ENCODE measurements at regions not wholly inside any gene's neighbourhood (a gene's known extent, or its start where the extent isn't known, plus 50 kb on each side); places are given as distances from the start of the nearest gene placed in this dataset.
"Not testable (repeated sequence)": the region's sequence is repeated elsewhere in the genome, so short reads cannot be mapped to it uniquely, and the experiment has no call there.

DNA sequence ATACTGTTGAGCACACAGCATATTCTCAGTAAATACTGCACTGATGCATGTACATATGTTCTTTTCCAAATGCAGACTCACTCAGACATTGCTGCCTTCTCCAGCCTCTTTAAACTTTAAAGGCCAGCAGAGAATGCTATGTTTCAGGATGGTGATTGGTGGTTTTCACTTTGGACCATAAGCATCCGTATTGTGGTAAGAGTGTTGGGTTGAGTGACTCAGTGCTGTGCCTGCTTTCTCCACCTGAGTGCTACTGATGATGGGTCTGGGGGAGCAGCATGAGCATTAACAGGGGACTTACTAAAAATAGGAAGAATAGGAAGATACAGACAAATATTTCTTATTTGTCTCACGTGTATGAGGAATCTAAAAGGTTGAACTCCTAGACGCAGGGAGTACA, 56.3 kb upstream of the ZNF92 start:
- H3K27ac Mint-ChIP-seq = no peak overlapping the region
- no peak for ATAC-seq
- POLR2A ChIA-PET = no interaction called here
- peaks cover 0 to 3% (median 2%) of the 10 kb centered on the region in 5 donors for H3K27me3 Mint-ChIP-seq
- no peaks in the 10 kb centered on the region for H3K9me3 Mint-ChIP-seq
- H3K36me3 Mint-ChIP-seq = no peaks in the 10 kb centered on the region
- H3K4me3 Mint-ChIP-seq = no peak overlapping the region
- H3K4me1 Mint-ChIP-seq = no peaks in the 10 kb centered on the region
- DNase-seq = no peak

GRCh38 chr7:65310761-65311160, 62.9 kb upstream of the ZNF92 start:
- DNase-seq (no peak), ATAC-seq (no peak)
- H3K27ac Mint-ChIP-seq = no peak overlapping the region
- POLR2A ChIA-PET = no interaction called here
- H3K4me3 Mint-ChIP-seq = no peak overlapping the region
- peaks cover 0 to 7% (median 2%) of the 10 kb centered on the region in 5 donors for H3K27me3 Mint-ChIP-seq
- no peaks in the 10 kb centered on the region for H3K4me1 Mint-ChIP-seq
- H3K9me3 Mint-ChIP-seq = no peaks in the 10 kb centered on the region
- no peaks in the 10 kb centered on the region for H3K36me3 Mint-ChIP-seq

DNA sequence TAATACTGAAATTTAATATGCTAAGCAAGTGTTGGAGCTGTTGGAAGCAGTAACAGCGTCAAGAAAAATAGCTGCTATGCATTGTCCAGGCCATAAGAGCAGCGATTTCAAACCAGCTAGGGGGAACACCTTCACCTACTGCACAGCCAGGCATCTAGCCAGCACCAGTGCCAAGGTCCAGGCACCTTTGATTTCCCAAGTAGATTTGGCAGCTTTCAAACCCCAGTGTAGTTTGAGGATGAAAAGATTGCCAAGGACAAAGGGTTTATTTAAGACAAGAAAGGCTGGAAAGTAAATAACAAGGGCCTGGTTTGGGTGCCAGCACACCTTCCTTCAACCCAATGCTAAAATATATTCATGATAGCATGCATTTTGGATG, 65.4 kb upstream of the ZNF92 start:
- Mint-ChIP-seq H3K4me3 (no peak overlapping the region), H3K4me1 (no peaks in the 10 kb centered on the region), H3K36me3 (no peaks in the 10 kb centered on the region), H3K27ac (no peak overlapping the region), H3K9me3 (no peaks in the 10 kb centered on the region), H3K27me3 (peaks cover 3 to 21% (median 13%) of the 10 kb centered on the region in 5 donors)
- ATAC-seq (no peak), DNase-seq (no peak)
- POLR2A ChIA-PET = no interaction called here

DNA sequence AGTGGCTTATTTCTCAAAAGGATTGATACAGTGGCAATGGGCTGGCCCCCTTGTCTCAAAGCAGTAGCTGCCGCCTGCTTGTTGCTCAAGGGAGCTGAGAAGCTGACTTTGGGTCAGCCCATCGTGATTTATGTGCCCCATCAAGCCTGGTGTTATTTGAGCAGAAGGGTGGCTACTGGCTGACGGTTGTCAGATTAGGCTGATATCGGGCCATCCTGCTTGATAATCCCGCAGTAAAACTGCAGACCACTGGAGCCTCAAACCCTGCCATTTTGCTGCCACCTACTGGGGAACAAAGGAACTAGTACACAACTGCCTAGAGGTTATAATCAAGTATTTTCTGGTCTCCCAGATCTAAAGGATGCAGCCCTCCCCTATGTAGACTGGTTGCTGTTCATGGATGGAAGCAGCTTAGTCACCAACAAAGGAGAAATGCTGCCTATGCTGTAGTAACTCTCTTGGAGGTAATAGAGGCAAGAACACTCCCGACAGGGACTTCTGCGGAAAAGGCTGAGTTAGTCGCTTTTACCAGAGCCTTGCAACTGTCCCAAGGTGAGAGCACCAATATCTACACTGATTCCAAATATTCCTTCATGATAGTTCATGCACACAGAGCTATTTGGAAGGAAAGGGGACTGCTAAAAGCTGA, 65.9 kb upstream of the ZNF92 start:
- Mint-ChIP-seq H3K27me3 (peaks cover 5 to 24% (median 13%) of the 10 kb centered on the region in 5 donors), H3K27ac (peak overlapping the region in 1 of 10 donors; percentile 46), H3K9me3 (no peaks in the 10 kb centered on the region), H3K4me3 (no peak overlapping the region), H3K4me1 (no peaks in the 10 kb centered on the region), H3K36me3 (no peaks in the 10 kb centered on the region)
- POLR2A ChIA-PET = no interaction called here
- peak; percentile 10 to 72 (median 33) for DNase-seq
- ATAC-seq = peak; percentile 69 to 70

DNA sequence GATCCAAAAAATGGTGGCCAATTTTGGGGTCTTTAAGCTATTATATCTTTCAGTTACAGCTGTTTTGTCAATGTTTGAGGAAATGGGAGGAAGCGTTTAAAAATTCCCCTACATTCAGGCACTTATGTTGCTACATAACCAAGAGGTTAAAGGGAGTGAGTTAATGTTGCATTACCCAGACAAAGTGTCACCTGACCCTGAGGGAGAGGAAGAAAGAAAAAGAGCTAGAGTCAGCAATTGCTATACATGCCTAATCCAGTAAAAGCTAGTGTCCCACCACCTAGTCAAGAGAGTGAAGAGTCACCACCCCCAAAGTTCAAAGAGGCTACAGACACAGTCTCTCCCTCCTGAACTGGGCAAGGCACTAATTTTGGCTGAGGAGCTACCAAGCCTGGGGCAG, 69.5 kb upstream of the ZNF92 start:
- POLR2A ChIA-PET = no interaction called here
- H3K9me3 Mint-ChIP-seq = no peaks in the 10 kb centered on the region
- ATAC-seq (no peak), DNase-seq (no peak)
- no peaks in the 10 kb centered on the region for H3K36me3 Mint-ChIP-seq
- peak overlapping the region in 1 of 10 donors; percentile 1 for H3K27ac Mint-ChIP-seq
- H3K27me3 Mint-ChIP-seq = peaks cover 5 to 24% (median 21%) of the 10 kb centered on the region in 5 donors
- H3K4me1 Mint-ChIP-seq = no peaks in the 10 kb centered on the region
- no peak overlapping the region for H3K4me3 Mint-ChIP-seq

DNA sequence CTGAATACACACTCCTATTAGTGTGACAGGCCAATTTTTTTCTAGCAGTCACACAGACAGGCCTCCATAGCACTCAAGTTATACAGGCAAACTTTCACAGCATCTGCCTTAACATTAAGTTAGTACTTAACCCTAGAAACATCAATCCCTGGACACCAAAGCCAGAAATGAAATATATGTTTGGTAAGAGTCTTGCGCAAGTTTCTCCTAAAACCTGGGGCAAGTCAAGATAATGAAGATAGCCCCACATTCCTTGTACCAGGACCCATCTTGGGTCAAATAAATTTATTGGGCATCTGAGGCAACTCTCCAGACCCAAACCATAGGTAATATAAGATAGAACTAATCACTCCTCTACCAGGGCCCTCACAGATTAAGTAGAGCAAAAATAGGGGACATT, 70.8 kb upstream of the ZNF92 start:
- Mint-ChIP-seq H3K4me3 (no peak overlapping the region), H3K4me1 (no peaks in the 10 kb centered on the region), H3K27ac (no peak overlapping the region), H3K36me3 (no peaks in the 10 kb centered on the region), H3K9me3 (no peaks in the 10 kb centered on the region), H3K27me3 (peaks cover 5 to 24% (median 21%) of the 10 kb centered on the region in 5 donors)
- DNase-seq (no peak), ATAC-seq (no peak)
- POLR2A ChIA-PET = no interaction called here

- DNase-seq (no peak), ATAC-seq (no peak)
- H3K27ac Mint-ChIP-seq = no peak overlapping the region
- H3K4me3 Mint-ChIP-seq = no peak overlapping the region
- H3K4me1 Mint-ChIP-seq = peaks cover 0 to under 1% (median 0%) of the 10 kb centered on the region in 4 donors
- H3K27me3 Mint-ChIP-seq = peaks cover 6 to 24% (median 20%) of the 10 kb centered on the region in 5 donors
- H3K9me3 Mint-ChIP-seq = no peaks in the 10 kb centered on the region
- no peaks in the 10 kb centered on the region for H3K36me3 Mint-ChIP-seq
- POLR2A ChIA-PET = no interaction called here
Measured at GRCh38 chr7:65301007-65301406, 72.6 kb upstream of the ZNF92 start.

- H3K27ac Mint-ChIP-seq = peak overlapping the region in 1 of 10 donors; percentile 12
- peaks cover 0 to 11% (median 3%) of the 10 kb centered on the region in 4 donors for H3K4me1 Mint-ChIP-seq
- ATAC-seq = no peak
- peaks cover 0 to 8% (median 4%) of the 10 kb centered on the region in 5 donors for H3K27me3 Mint-ChIP-seq
- no peak overlapping the region for H3K4me3 Mint-ChIP-seq
- peaks cover 0 to 13% (median 0%) of the 10 kb centered on the region in 9 donors for H3K9me3 Mint-ChIP-seq
- peak in 1 of 10 donors; percentile 3 for DNase-seq
- H3K36me3 Mint-ChIP-seq = no peaks in the 10 kb centered on the region
- POLR2A ChIA-PET = no interaction called here
Measured at GRCh38 chr7:65295409-65295808, 78.2 kb upstream of the ZNF92 start.

DNA sequence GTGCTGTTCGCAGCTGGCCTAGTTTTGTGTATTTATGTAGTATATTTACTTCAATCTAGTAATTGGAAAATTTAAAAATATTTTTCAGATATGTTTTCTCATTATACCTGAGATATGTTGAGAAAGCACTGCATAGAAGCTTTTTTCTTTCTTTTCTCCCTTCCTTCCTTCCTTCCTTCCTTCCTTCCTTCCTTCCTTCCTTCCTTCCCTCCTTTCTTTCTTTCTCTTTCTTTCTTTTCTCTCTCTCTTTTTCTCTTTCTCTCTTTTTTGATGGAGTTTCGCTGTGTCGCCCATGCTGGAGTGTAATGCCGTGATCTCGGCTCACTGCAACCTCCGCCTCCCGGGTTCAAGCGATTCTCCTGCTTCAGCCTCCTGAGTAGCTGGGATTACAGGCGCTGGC, 83.3 kb upstream of the ZNF92 start:
- H3K4me3 Mint-ChIP-seq, H3K4me1 Mint-ChIP-seq, H3K36me3 Mint-ChIP-seq, H3K27ac Mint-ChIP-seq, POLR2A ChIA-PET, DNase-seq, ATAC-seq, H3K27me3 Mint-ChIP-seq: not testable (repeated sequence)
- peaks cover 0 to 13% (median 0%) of the 10 kb centered on the region in 9 donors for H3K9me3 Mint-ChIP-seq

GRCh38 chr7:65287023-65287422, 86.6 kb upstream of the ZNF92 start:
- H3K27ac Mint-ChIP-seq = peak overlapping the region in 1 of 10 donors; percentile 15
- DNase-seq (no peak), ATAC-seq (no peak)
- H3K9me3 Mint-ChIP-seq = peaks cover 0 to 10% (median 0%) of the 10 kb centered on the region in 9 donors
- H3K4me1 Mint-ChIP-seq = no peaks in the 10 kb centered on the region
- POLR2A ChIA-PET = no interaction called here
- H3K27me3 Mint-ChIP-seq = peaks cover 0 to 6% (median 2%) of the 10 kb centered on the region in 5 donors
- H3K36me3 Mint-ChIP-seq = no peaks in the 10 kb centered on the region
- H3K4me3 Mint-ChIP-seq = no peak overlapping the region

GRCh38 chr7:65285906-65286864, 87.5 kb upstream of the ZNF92 start:
- Mint-ChIP-seq H3K27me3 (peaks cover 1 to 12% (median 10%) of the 10 kb centered on the region in 5 donors), H3K9me3 (peaks cover 0 to 11% (median 0%) of the 10 kb centered on the region in 9 donors), H3K27ac (peak overlapping the region in 2 of 10 donors; percentile 12 to 37), H3K4me1 (no peaks in the 10 kb centered on the region), H3K4me3 (no peak overlapping the region), H3K36me3 (peaks cover 0 to 2% (median 0%) of the 10 kb centered on the region in 3 donors)
- POLR2A ChIA-PET = no interaction called here
- ATAC-seq (no peak), DNase-seq (no peak)

GRCh38 chr7:65285241-65285640, 88.4 kb upstream of the ZNF92 start:
- H3K36me3 Mint-ChIP-seq, POLR2A ChIA-PET, DNase-seq, H3K27ac Mint-ChIP-seq, H3K4me1 Mint-ChIP-seq, H3K4me3 Mint-ChIP-seq, ATAC-seq: not testable (repeated sequence)
- Mint-ChIP-seq H3K9me3 (peaks cover 0 to 11% (median 0%) of the 10 kb centered on the region in 9 donors), H3K27me3 (peaks cover 4 to 19% (median 15%) of the 10 kb centered on the region in 5 donors)

DNA sequence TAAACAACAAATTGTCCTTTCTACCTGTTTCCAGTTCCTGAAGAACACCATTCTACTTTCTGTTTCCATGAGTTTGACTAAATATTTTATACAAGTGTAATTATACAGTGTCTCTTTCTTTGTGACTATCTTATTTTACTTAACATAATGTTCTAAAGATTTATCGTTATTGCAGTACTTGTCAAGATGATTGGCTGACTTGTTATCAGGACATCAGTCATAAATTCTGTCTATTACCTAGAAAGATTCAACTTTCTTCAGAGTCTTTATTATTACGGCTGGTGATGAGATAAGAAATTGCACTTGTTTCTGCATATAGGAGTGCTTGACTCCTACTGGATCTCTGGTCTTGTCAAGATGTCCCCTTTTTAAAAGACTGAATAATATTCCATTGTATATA, 93.9 kb upstream of the ZNF92 start:
- no peak for ATAC-seq
- no peak for DNase-seq
- H3K27ac Mint-ChIP-seq = no peak overlapping the region
- H3K9me3 Mint-ChIP-seq = peaks cover 6 to 36% (median 25%) of the 10 kb centered on the region in 9 donors
- H3K4me3 Mint-ChIP-seq = no peak overlapping the region
- peaks cover 0 to 33% (median 9%) of the 10 kb centered on the region in 3 donors for H3K36me3 Mint-ChIP-seq
- POLR2A ChIA-PET = no interaction called here
- no peaks in the 10 kb centered on the region for H3K4me1 Mint-ChIP-seq
- H3K27me3 Mint-ChIP-seq = peaks cover 13 to 56% (median 15%) of the 10 kb centered on the region in 5 donors

Measured in naive thymus-derived CD8-positive, alpha-beta T cell (primary cell).